ENCODE measurements at regions not wholly inside any gene's neighbourhood (a gene's known extent, or its start where the extent isn't known, plus 50 kb on each side); places are given as distances from the start of the nearest gene placed in this dataset.

GRCh38 chr1:209248649-209249279, 334.8 kb upstream of the CAMK1G start:
- Mint-ChIP-seq H3K4me1 (ENCODE audit: low read depth, unreplicated experiment) (peaks cover 8% of the 10 kb centered on the region), H3K27ac (ENCODE audit: unreplicated experiment) (no peak overlapping the region), H3K36me3 (ENCODE audit: unreplicated experiment) (no peaks in the 10 kb centered on the region), H3K4me3 (ENCODE audit: unreplicated experiment) (no peak overlapping the region), H3K9me3 (ENCODE audit: unreplicated experiment) (no peaks in the 10 kb centered on the region), H3K27me3 (ENCODE audit: unreplicated experiment) (peaks cover 3% of the 10 kb centered on the region)
- peak; percentile 54 for DNase-seq
- TF ChIP-seq, protein P1, sequence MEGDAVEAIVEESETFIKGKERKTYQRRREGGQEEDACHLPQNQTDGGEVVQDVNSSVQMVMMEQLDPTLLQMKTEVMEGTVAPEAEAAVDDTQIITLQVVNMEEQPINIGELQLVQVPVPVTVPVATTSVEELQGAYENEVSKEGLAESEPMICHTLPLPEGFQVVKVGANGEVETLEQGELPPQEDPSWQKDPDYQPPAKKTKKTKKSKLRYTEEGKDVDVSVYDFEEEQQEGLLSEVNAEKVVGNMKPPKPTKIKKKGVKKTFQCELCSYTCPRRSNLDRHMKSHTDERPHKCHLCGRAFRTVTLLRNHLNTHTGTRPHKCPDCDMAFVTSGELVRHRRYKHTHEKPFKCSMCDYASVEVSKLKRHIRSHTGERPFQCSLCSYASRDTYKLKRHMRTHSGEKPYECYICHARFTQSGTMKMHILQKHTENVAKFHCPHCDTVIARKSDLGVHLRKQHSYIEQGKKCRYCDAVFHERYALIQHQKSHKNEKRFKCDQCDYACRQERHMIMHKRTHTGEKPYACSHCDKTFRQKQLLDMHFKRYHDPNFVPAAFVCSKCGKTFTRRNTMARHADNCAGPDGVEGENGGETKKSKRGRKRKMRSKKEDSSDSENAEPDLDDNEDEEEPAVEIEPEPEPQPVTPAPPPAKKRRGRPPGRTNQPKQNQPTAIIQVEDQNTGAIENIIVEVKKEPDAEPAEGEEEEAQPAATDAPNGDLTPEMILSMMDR (IDR thresholded peaks at IDR 0.05; ENCODE audit: partially characterized antibody, unreplicated experiment), result peak; percentile 98

DNA sequence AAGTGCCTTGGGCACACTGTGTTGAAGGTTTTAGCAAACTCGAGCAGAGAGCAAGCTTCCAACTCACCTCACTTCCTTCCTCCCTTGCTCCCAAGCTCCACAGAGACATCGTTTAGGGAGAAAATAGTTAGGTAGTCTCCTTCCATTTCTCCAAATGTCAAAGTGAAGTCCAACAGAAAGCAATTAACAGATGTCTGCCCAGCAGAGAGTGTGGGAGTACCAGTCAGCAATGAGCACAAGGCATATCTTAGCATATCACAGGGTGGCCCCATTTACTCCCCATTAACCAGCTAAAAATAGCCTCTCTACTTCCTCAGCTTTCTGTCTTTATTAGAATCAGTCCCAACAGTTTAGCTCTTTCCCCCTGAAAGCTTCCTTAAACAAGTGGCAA, 334.2 kb upstream of the CAMK1G start:
- no peak overlapping the region for H3K4me3 Mint-ChIP-seq (ENCODE audit: unreplicated experiment)
- TF ChIP-seq, protein P1 (IDR thresholded peaks at IDR 0.05; ENCODE audit: partially characterized antibody, unreplicated experiment), result no peak
- no peaks in the 10 kb centered on the region for H3K9me3 Mint-ChIP-seq (ENCODE audit: unreplicated experiment)
- no peaks in the 10 kb centered on the region for H3K36me3 Mint-ChIP-seq (ENCODE audit: unreplicated experiment)
- H3K4me1 Mint-ChIP-seq (ENCODE audit: low read depth, unreplicated experiment), result peaks cover 8% of the 10 kb centered on the region
- H3K27ac Mint-ChIP-seq (ENCODE audit: unreplicated experiment), result no peak overlapping the region
- H3K27me3 Mint-ChIP-seq (ENCODE audit: unreplicated experiment), result peaks cover 3% of the 10 kb centered on the region
- DNase-seq, result no peak

DNA sequence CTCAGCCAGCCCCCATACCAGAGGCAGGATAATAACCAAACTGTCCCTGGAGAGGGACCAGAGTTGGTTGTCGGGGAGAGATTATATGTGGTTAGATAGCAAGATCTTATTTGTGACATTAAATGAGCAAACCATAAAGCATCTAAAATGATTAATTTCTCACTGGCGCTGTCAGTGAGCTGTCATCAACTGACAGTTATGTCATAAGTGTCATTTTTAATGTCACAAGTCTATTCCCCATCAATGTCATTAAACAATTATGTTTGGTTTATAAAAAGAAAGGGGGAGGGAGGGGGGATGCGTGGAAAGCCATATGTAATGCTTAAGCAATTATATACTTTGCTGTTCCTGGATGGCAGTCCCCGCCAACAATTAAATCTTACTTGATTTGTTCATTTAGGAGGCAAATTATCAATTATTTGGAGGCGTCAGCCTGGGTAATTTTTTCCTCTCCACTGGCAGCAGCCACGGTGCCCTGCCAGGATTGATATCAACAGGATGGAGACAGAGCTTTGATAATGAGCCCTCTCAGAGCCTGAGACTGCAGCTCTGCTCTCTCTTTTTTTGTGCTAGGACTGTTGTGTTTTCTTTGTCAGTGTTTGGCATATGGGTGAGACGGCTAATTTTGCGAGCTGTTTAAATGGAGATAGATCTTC, 333.6 kb upstream of the CAMK1G start:
- peaks cover 3% of the 10 kb centered on the region for H3K27me3 Mint-ChIP-seq (ENCODE audit: unreplicated experiment)
- no peak overlapping the region for H3K4me3 Mint-ChIP-seq (ENCODE audit: unreplicated experiment)
- TF ChIP-seq, protein P1 (IDR thresholded peaks at IDR 0.05; ENCODE audit: partially characterized antibody, unreplicated experiment), result no peak
- peaks cover 8% of the 10 kb centered on the region for H3K4me1 Mint-ChIP-seq (ENCODE audit: low read depth, unreplicated experiment)
- H3K36me3 Mint-ChIP-seq (ENCODE audit: unreplicated experiment), result no peaks in the 10 kb centered on the region
- no peak for DNase-seq
- H3K27ac Mint-ChIP-seq (ENCODE audit: unreplicated experiment), result no peak overlapping the region
- H3K9me3 Mint-ChIP-seq (ENCODE audit: unreplicated experiment), result no peaks in the 10 kb centered on the region

GRCh38 chr1:209250861-209251636, 332.5 kb upstream of the CAMK1G start:
- no peaks in the 10 kb centered on the region for H3K27me3 Mint-ChIP-seq (ENCODE audit: unreplicated experiment)
- H3K4me3 Mint-ChIP-seq (ENCODE audit: unreplicated experiment), result no peak overlapping the region
- H3K4me1 Mint-ChIP-seq (ENCODE audit: low read depth, unreplicated experiment), result peaks cover 8% of the 10 kb centered on the region
- H3K9me3 Mint-ChIP-seq (ENCODE audit: unreplicated experiment), result no peaks in the 10 kb centered on the region
- TF ChIP-seq, protein P1 (IDR thresholded peaks at IDR 0.05; ENCODE audit: partially characterized antibody, unreplicated experiment), result no peak
- no peaks in the 10 kb centered on the region for H3K36me3 Mint-ChIP-seq (ENCODE audit: unreplicated experiment)
- no peak overlapping the region for H3K27ac Mint-ChIP-seq (ENCODE audit: unreplicated experiment)
- no peak for DNase-seq
